Thyroid gland (tissue), 4 donors: ENCODE measurements at regions not wholly inside any gene's neighbourhood (a gene's known extent, or its start where the extent isn't known, plus 50 kb on each side); places are given as distances from the start of the nearest gene placed in this dataset.

Experiments
- DNase-seq, 2 donors: peaks; one replicate each; pipeline ENCODE4 v3.0.0-alpha.2; 2019
- H3K27ac ChIP-seq, 3 donors: fragments of 200-600 bp; sonication (generic); 1 replicate in 2 of 3; 2 replicates in 1 of 3; pipeline ENCODE4 v1.5.1; 2016 to 2019; ENCODE audit warnings: mild to moderate bottlenecking in 1 of 3, moderate library complexity in 1 of 3
- H3K27me3 ChIP-seq: fragments of 200-600 bp; sonication (generic); one replicate; pipeline ENCODE4 v1.5.1; 2019
- H3K36me3 ChIP-seq, 2 donors: fragments of 200-600 bp; sonication (generic); one replicate each; pipeline ENCODE4 v1.5.1; 2016 to 2019
- H3K4me1 ChIP-seq, 2 donors: fragments of 200-600 bp; sonication (generic); one replicate each; pipeline ENCODE4 v1.5.1; 2017 to 2019
- H3K4me3 ChIP-seq, 3 donors: fragments of 200-600 bp; sonication (generic); replicated peaks in 1 of 3; 1 replicate in 2 of 3; 2 replicates in 1 of 3; pipeline ENCODE4 v1.5.1; 2016; ENCODE audit warnings: mild to moderate bottlenecking in 1 of 3
- H3K9me3 ChIP-seq: fragments of 200-600 bp; sonication (generic); one replicate; pipeline ENCODE4 v1.5.1; 2017
- CTCF ChIP-seq, 6 experiments: fragments of 200-600 bp in 3 of 6; fragments of 450-650 bp in 3 of 6; sonication (generic) in 3 of 6; IDR thresholded peaks; one replicate each; pipeline ENCODE4 v1.5.1; 2016 to 2019; ENCODE audit warnings: antibody characterized with exemption in 6 of 6, mild to moderate bottlenecking in 2 of 6, inconsistent platforms in 1 of 6, moderate library complexity in 1 of 6
- POLR2A ChIP-seq, 2 donors: fragments of 450-650 bp; IDR thresholded peaks; one replicate each; pipeline ENCODE4 v1.6.1; 2017; ENCODE audit warnings: antibody characterized with exemption in 2 of 2, mild to moderate bottlenecking in 2 of 2, moderate library complexity in 1 of 2
- WGBS, 2 donors: methylation state at CpG; one replicate each; pipeline ENCODE4 v1.1.5; 2017; 5-methylcytosine and 5-hydroxymethylcytosine counted together
- intact Hi-C: fragments of 100-400 bp; cut with DNase I; formaldehyde crosslinking; loops from one replicate; pipeline ENCODE4 v1.15.1; 2023

- Histone ChIP-seq H3K9me3 (no peaks in the 10 kb centered on the region), H3K27ac (no peak overlapping the region), H3K4me1 (no peaks in the 10 kb centered on the region), H3K27me3 (no peaks in the 10 kb centered on the region), H3K36me3 (no peaks in the 10 kb centered on the region), H3K4me3 (no peak overlapping the region)
- intact Hi-C loops: no loop called here
- no peak for TF ChIP-seq CTCF (IDR thresholded peaks at IDR 0.05)
- TF ChIP-seq POLR2A (IDR thresholded peaks at IDR 0.05): no peak
- DNase-seq: no peak
- WGBS, 2 donors: 77 to 80% methylated on average over 9 of the region's 9 CpGs
Observed at GRCh38 chr5:173452119-173452905, 124.1 kb upstream of the STC2 start.

- 83 to 89% methylated on average over 2 of the region's 2 CpGs for WGBS, 2 donors
- TF ChIP-seq CTCF (IDR thresholded peaks at IDR 0.05) (no peak), POLR2A (IDR thresholded peaks at IDR 0.05) (no peak)
- no peak for DNase-seq
- Histone ChIP-seq H3K9me3 (no peaks in the 10 kb centered on the region), H3K36me3 (no peaks in the 10 kb centered on the region), H3K4me3 (no peak overlapping the region), H3K27ac (no peak overlapping the region), H3K4me1 (no peaks in the 10 kb centered on the region), H3K27me3 (no peaks in the 10 kb centered on the region)
- intact Hi-C loops: no loop called here
Observed at GRCh38 chr5:173451651-173452050, 123.4 kb upstream of the STC2 start.

GRCh38 chr5:173451031-173451430 lies 122.8 kb upstream of the STC2 start:
- WGBS, 2 donors: 68 to 69% methylated on average over 5 of the region's 5 CpGs
- intact Hi-C loops: no loop called here

GRCh38 chr5:173450188-173450587 lies 122.0 kb upstream of the STC2 start:
- intact Hi-C loops: no loop called here
- Histone ChIP-seq H3K27me3 (no peaks in the 10 kb centered on the region), H3K4me1 (no peaks in the 10 kb centered on the region), H3K36me3 (no peaks in the 10 kb centered on the region), H3K9me3 (no peaks in the 10 kb centered on the region), H3K4me3 (no peak overlapping the region), H3K27ac (no peak overlapping the region)
- no peak for TF ChIP-seq POLR2A (IDR thresholded peaks at IDR 0.05)
- no peak for TF ChIP-seq CTCF (IDR thresholded peaks at IDR 0.05)
- DNase-seq: no peak
- WGBS, 2 donors: 83 to 88% methylated on average over 7 of the region's 7 CpGs

More at GRCh38 chr5:173451031-173451430, 122.8 kb upstream of the STC2 start:
- H3K4me3 ChIP-seq: no peak overlapping the region
- H3K27ac ChIP-seq: no peak overlapping the region
- no peaks in the 10 kb centered on the region for H3K36me3 ChIP-seq
- peak; percentile 8 to 18 for DNase-seq
- H3K9me3 ChIP-seq: no peaks in the 10 kb centered on the region
- H3K4me1 ChIP-seq: no peaks in the 10 kb centered on the region
- H3K27me3 ChIP-seq: no peaks in the 10 kb centered on the region
- TF ChIP-seq POLR2A (IDR thresholded peaks at IDR 0.05) (no peak), CTCF (IDR thresholded peaks at IDR 0.05) (peak in 4 of 6 experiments; percentile 26 to 44 (median 40))

GRCh38 chr5:173448856-173449255 lies 120.6 kb upstream of the STC2 start:
- Histone ChIP-seq H3K27ac (no peak overlapping the region), H3K4me1 (no peaks in the 10 kb centered on the region), H3K36me3 (no peaks in the 10 kb centered on the region), H3K4me3 (no peak overlapping the region), H3K27me3 (no peaks in the 10 kb centered on the region), H3K9me3 (no peaks in the 10 kb centered on the region)
- DNase-seq: no peak
- intact Hi-C loops: no loop called here
- no peak for TF ChIP-seq POLR2A (IDR thresholded peaks at IDR 0.05)
- TF ChIP-seq CTCF (IDR thresholded peaks at IDR 0.05): no peak
- WGBS, 2 donors: 88 to 92% methylated on average over 6 of the region's 6 CpGs
